Esophagus muscularis mucosa (tissue), 4 donors: ENCODE measurements at regions not wholly inside any gene's neighbourhood (a gene's known extent, or its start where the extent isn't known, plus 50 kb on each side); places are given as distances from the start of the nearest gene placed in this dataset.

Experiments used
- DNase-seq: peaks from one replicate; pipeline ENCODE4 v3.0.0-alpha.2; 2017; ENCODE audit errors: extremely low spot score
- H3K27ac ChIP-seq, 4 donors: fragments of 200-600 bp; sonication (generic); replicated peaks in 1 of 4; 1 replicate in 3 of 4; 2 replicates in 1 of 4; pipeline ENCODE4 v1.5.1; 2016 to 2019; ENCODE audit warnings: mild to moderate bottlenecking in 1 of 4
- H3K27me3 ChIP-seq, 4 donors: fragments of 200-600 bp; sonication (generic); one replicate each; pipeline versions ENCODE4 v1.5.1 to v1.6.0; 2016 to 2019
- H3K36me3 ChIP-seq, 4 donors: fragments of 200-600 bp; sonication (generic); one replicate each; pipeline ENCODE4 v1.5.1; 2016 to 2019
- H3K4me1 ChIP-seq, 4 donors: fragments of 200-600 bp; sonication (generic); one replicate each; pipeline ENCODE4 v1.5.1; 2016 to 2019
- H3K4me3 ChIP-seq, 4 donors: fragments of 200-600 bp; sonication (generic); 1 replicate in 2 of 4; 2 replicates in 2 of 4; pipeline ENCODE4 v1.5.1; 2016 to 2019; ENCODE audit warnings: mild to moderate bottlenecking in 4 of 4, moderate library complexity in 1 of 4
- H3K9me3 ChIP-seq, 4 donors: fragments of 200-600 bp; sonication (generic); 1 replicate in 3 of 4; 2 replicates in 1 of 4; pipeline ENCODE4 v1.5.1; 2016 to 2019
- EP300 ChIP-seq: sonication (generic); formaldehyde crosslinking; IDR thresholded peaks from one replicate; pipeline ENCODE4 v1.6.1; 2017; ENCODE audit warnings: antibody characterized with exemption
- POLR2A ChIP-seq: fragments of 450-650 bp; IDR thresholded peaks from one replicate; pipeline ENCODE4 v1.6.1; 2017; ENCODE audit warnings: antibody characterized with exemption, moderate library complexity, mild to moderate bottlenecking, low read depth
- POLR2AphosphoS5 ChIP-seq, 2 donors: sonication (generic); formaldehyde crosslinking; IDR thresholded peaks; one replicate each; pipeline ENCODE4 v1.6.1; 2017; ENCODE audit warnings: antibody characterized with exemption in 2 of 2
- WGBS: methylation state at CpG from one replicate; pipeline ENCODE4 v1.1.5; 2018; 5-methylcytosine and 5-hydroxymethylcytosine counted together
- intact Hi-C: fragments of 100-400 bp; cut with DNase I; formaldehyde crosslinking; loops from one replicate; pipeline ENCODE4 v1.15.1; 2023
- TF ChIP-seq, protein P1 (sequence below), 3 experiments: fragments of 200-600 bp in 2 of 3; fragments of 450-650 bp in 1 of 3; sonication (generic) in 2 of 3; IDR thresholded peaks; one replicate each; pipeline ENCODE4 v1.5.1; 2017 to 2019; ENCODE audit warnings: antibody characterized with exemption in 3 of 3, mild to moderate bottlenecking in 2 of 3, moderate library complexity in 1 of 3

DNA sequence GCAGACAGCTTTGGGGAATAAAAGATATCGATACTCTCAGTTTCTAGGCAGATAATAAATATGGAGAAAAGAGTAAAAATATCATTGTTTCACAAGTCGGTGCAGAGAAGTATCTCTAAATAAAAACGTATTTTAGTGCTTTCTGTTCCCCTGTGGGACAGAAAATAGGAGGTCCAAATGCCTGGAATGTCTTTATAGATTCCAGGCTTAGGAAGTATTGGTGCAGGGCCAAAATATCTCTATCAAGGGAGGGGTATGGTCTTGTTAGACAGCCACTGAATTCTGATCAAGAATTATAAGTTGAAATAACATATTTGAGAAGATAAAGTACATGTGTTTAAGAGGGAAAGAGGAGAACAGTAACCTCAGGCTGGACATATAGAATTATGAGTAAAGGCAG lies 596.4 kb downstream of the PCDH18 start:
- no peaks in the 10 kb centered on the region for H3K9me3 ChIP-seq
- intact Hi-C loops, result no loop called here
- DNase-seq, result no peak
- no peak overlapping the region for H3K4me3 ChIP-seq
- no peak overlapping the region for H3K27ac ChIP-seq
- TF ChIP-seq POLR2A, result no peak
- TF ChIP-seq, protein P1, sequence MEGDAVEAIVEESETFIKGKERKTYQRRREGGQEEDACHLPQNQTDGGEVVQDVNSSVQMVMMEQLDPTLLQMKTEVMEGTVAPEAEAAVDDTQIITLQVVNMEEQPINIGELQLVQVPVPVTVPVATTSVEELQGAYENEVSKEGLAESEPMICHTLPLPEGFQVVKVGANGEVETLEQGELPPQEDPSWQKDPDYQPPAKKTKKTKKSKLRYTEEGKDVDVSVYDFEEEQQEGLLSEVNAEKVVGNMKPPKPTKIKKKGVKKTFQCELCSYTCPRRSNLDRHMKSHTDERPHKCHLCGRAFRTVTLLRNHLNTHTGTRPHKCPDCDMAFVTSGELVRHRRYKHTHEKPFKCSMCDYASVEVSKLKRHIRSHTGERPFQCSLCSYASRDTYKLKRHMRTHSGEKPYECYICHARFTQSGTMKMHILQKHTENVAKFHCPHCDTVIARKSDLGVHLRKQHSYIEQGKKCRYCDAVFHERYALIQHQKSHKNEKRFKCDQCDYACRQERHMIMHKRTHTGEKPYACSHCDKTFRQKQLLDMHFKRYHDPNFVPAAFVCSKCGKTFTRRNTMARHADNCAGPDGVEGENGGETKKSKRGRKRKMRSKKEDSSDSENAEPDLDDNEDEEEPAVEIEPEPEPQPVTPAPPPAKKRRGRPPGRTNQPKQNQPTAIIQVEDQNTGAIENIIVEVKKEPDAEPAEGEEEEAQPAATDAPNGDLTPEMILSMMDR (IDR thresholded peaks at IDR 0.05), result no peak
- no peak for TF ChIP-seq POLR2AphosphoS5 (IDR thresholded peaks at IDR 0.05)
- no peak for TF ChIP-seq EP300
- no peaks in the 10 kb centered on the region for H3K36me3 ChIP-seq
- no peaks in the 10 kb centered on the region for H3K27me3 ChIP-seq
- peaks cover 0 to 13% (median 0%) of the 10 kb centered on the region in 4 donors for H3K4me1 ChIP-seq
- WGBS, result 52% methylated on average over 3 of the region's 3 CpGs

DNA sequence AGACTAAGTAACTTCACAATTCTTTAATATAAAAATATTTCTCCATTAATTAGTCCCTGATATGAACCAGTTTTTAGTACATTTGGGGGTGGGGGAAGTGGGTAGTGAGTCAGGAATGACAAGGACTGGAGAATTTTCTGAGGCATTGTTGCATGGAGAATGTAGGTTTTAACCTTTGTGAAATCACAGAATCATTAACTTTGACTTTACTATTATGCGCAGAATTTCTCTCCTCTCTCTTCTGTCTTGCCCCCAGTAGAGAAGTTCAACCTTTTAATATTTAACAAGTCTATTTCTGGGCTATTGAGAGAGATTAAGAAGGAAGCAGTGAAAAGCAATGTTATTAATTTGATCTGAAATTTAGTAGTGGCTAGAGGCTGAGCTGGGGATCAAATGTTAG lies 597.0 kb downstream of the PCDH18 start:
- no peak overlapping the region for H3K4me3 ChIP-seq
- H3K36me3 ChIP-seq, result no peaks in the 10 kb centered on the region
- H3K4me1 ChIP-seq, result peaks cover 0 to 13% (median 0%) of the 10 kb centered on the region in 4 donors
- DNase-seq, result no peak
- 100% methylated on average over 1 of the region's 1 CpG for WGBS
- H3K27me3 ChIP-seq, result no peaks in the 10 kb centered on the region
- intact Hi-C loops, result no loop called here
- TF ChIP-seq POLR2AphosphoS5 (IDR thresholded peaks at IDR 0.05) (no peak), EP300 (no peak), POLR2A (no peak)
- TF ChIP-seq, protein P1 (IDR thresholded peaks at IDR 0.05), result no peak
- H3K9me3 ChIP-seq, result no peaks in the 10 kb centered on the region
- no peak overlapping the region for H3K27ac ChIP-seq

DNA sequence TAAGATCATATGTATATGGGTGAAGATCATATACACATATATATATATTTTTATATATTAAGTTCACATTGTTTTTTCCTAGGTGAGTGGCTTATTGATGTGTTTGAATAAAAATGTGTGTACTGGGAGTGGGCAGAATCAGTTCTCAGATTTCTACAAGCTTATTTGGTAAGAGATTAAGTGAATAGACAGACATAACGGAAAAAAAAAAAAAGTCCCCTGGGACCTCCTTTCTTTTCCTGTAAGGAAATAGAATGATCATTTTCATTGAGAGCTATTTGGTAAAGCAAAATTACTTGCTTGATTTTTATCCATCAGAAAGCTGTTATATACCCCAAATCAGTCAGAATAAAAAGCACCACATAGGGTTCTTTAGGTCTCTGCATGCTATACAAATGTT lies 597.7 kb downstream of the PCDH18 start:
- H3K4me1 ChIP-seq, result peaks cover 0 to 13% (median 0%) of the 10 kb centered on the region in 4 donors
- H3K36me3 ChIP-seq, result no peaks in the 10 kb centered on the region
- DNase-seq, result no peak
- no peaks in the 10 kb centered on the region for H3K9me3 ChIP-seq
- H3K27ac ChIP-seq, result no peak overlapping the region
- TF ChIP-seq POLR2A, result no peak
- TF ChIP-seq, protein P1 (IDR thresholded peaks at IDR 0.05), result no peak
- no peak for TF ChIP-seq POLR2AphosphoS5 (IDR thresholded peaks at IDR 0.05)
- TF ChIP-seq EP300, result no peak
- WGBS, result 66% methylated on average over 1 of the region's 1 CpG
- intact Hi-C loops, result no loop called here
- no peak overlapping the region for H3K4me3 ChIP-seq
- H3K27me3 ChIP-seq, result no peaks in the 10 kb centered on the region

DNA sequence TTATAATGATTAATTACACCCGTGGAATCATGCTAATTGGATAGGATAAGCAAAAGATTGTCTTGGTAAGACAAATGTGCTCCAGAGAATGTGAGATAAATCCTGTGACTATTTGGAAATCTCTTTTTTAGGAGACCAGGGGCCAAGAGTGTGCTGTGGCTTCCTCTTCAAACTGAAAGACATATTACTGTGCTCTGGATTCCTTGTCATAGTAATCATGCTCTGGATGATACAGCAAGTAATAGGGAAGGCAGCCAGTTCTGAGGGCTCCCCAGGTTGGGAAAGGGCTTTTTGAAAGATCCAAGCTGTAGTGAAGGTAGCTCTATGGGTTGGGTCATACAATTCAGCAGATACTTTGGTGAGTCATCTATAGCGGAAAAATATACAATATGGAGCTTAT lies 600.5 kb downstream of the PCDH18 start:
- intact Hi-C loops, result no loop called here
- Histone ChIP-seq H3K4me1 (peaks cover 0 to 21% (median 0%) of the 10 kb centered on the region in 4 donors), H3K27ac (no peak overlapping the region), H3K36me3 (no peaks in the 10 kb centered on the region), H3K27me3 (no peaks in the 10 kb centered on the region), H3K9me3 (no peaks in the 10 kb centered on the region), H3K4me3 (no peak overlapping the region)
- DNase-seq, result no peak
- WGBS, result 53% methylated on average over 2 of the region's 2 CpGs
- TF ChIP-seq, protein P1 (IDR thresholded peaks at IDR 0.05), result no peak
- no peak for TF ChIP-seq POLR2A
- TF ChIP-seq POLR2AphosphoS5 (IDR thresholded peaks at IDR 0.05), result no peak
- no peak for TF ChIP-seq EP300

DNA sequence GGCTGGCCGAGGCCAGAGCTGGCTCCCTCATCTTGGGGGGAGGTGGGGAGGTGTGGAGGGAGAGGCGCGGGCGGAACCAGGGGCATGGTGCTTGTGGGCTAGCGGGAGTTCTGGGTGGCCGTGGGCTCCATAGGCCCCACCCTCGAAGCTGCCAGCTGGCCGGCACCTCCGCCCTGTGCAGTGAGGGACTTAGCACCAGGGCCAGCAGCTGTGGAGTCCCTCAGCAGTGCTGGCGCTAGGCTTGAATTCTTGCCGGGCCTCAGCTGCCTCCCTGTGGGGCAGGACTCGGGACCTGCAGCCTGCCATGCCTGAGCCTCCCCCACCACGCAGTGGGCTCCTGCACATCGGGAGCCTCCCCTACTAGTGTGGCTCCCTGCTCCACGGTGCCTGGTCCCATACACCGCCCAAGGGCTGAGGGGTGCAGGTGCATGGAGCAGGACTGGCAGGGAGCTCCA lies 603.3 kb downstream of the PCDH18 start:
- WGBS, result 88% methylated on average over 7 of the region's 16 CpGs
- TF ChIP-seq POLR2A, result no peak
- TF ChIP-seq POLR2AphosphoS5 (IDR thresholded peaks at IDR 0.05), result no peak
- TF ChIP-seq, protein P1 (IDR thresholded peaks at IDR 0.05), result no peak
- no peak for TF ChIP-seq EP300
- no peak overlapping the region for H3K27ac ChIP-seq
- no peaks in the 10 kb centered on the region for H3K27me3 ChIP-seq
- no peaks in the 10 kb centered on the region for H3K9me3 ChIP-seq
- intact Hi-C loops, result no loop called here
- H3K4me1 ChIP-seq, result peaks cover 0 to 22% (median 0%) of the 10 kb centered on the region in 4 donors
- no peak overlapping the region for H3K4me3 ChIP-seq
- H3K36me3 ChIP-seq, result no peaks in the 10 kb centered on the region
- no peak for DNase-seq
